K562 (cell line): ENCODE measurements at regions not wholly inside any gene's neighbourhood (a gene's known extent, or its start where the extent isn't known, plus 50 kb on each side); places are given as distances from the start of the nearest gene placed in this dataset.

Source experiments
- ATF2 ChIP-seq: sonication (generic); formaldehyde crosslinking; IDR thresholded peaks from 2 replicates; pipeline ENCODE4 v1.8.1; 2022; ENCODE audit warnings: missing genetic modification reagents
- CHAMP1 ChIP-seq: fragments of 450-650 bp; IDR thresholded peaks from 2 replicates; pipeline ENCODE4 v1.6.1; 2016; ENCODE audit warnings: mild to moderate bottlenecking
- CREB3L1 ChIP-seq: fragments of 450-650 bp; IDR thresholded peaks from 2 replicates; pipeline ENCODE4 v1.6.1; 2014; ENCODE audit warnings: low read depth, mild to moderate bottlenecking, moderate library complexity, borderline replicate concordance
- HDAC6 ChIP-seq: IDR thresholded peaks from 2 replicates; pipeline ENCODE4 v1.6.1; 2012; ENCODE audit warnings: low read depth, mild to moderate bottlenecking, control low read depth, inconsistent platforms, low read length, moderate library complexity
- IRF2 ChIP-seq: sonication (generic); formaldehyde crosslinking; IDR thresholded peaks from 2 replicates; pipeline ENCODE4 v1.8.1; 2022; ENCODE audit warnings: mild to moderate bottlenecking, missing genetic modification reagents
- KLF10 ChIP-seq: fragments of 250-450 bp; sonication (Bioruptor Pico); IDR thresholded peaks from 2 replicates; pipeline ENCODE4 v1.6.1; 2021; ENCODE audit warnings: matching md5 sums
- MBD2 ChIP-seq: sonication (generic); IDR thresholded peaks from 2 replicates; pipeline ENCODE4 v1.6.1; 2016; ENCODE audit warnings: low read depth, borderline replicate concordance
- MNT ChIP-seq, 2 experiments: fragments of 450-650 bp; conservative IDR thresholded peaks; 2 replicates each; pipeline ENCODE4 v1.6.1; 2017; ENCODE audit warnings: mild to moderate bottlenecking in 2 of 2, moderate library complexity in 2 of 2
- NEUROD1 ChIP-seq: fragments of 150-350 bp; IDR thresholded peaks from 2 replicates; pipeline ENCODE4 v1.6.1; 2014; ENCODE audit warnings: borderline replicate concordance, low read length, low read depth; ENCODE audit not compliant: partially characterized antibody
- NKRF ChIP-seq: fragments of 450-650 bp; IDR thresholded peaks from 2 replicates; pipeline ENCODE4 v1.6.1; 2016; ENCODE audit warnings: borderline replicate concordance
- SIRT6 ChIP-seq: IDR thresholded peaks from one replicate; pipeline ENCODE4 v1.6.1; 2012; ENCODE audit warnings: low read depth, mild to moderate bottlenecking, control low read depth, inconsistent platforms, low read length, moderate library complexity
- ZNF280A ChIP-seq: fragments of 450-650 bp; IDR thresholded peaks from 2 replicates; pipeline ENCODE4 v1.6.1; 2018; ENCODE audit warnings: mild to moderate bottlenecking, low read depth; ENCODE audit not compliant: partially characterized antibody
- ZNF449 ChIP-seq: fragments of 250-450 bp; sonication (Bioruptor Pico); IDR thresholded peaks from 2 replicates; pipeline ENCODE4 v1.8.0; 2022; ENCODE audit warnings: moderate library complexity, mild to moderate bottlenecking, inconsistent platforms

GRCh38 chr10:80771902-80772555 lies 234.3 kb downstream of the SH2D4B start (continued):
- 0 out of 2 replicates have a peak, but pooled peaks have one; percentile 16 for TF ChIP-seq ZNF449 (CRISPR knock-in tag)
- TF ChIP-seq NEUROD1, result peak; percentile 67
- TF ChIP-seq SIRT6, result no peak
- no peak for TF ChIP-seq ZNF280A
- TF ChIP-seq NKRF, result no peak
- TF ChIP-seq CHAMP1, result peak; percentile 84; the same call in 1 of the 2 replicates
- TF ChIP-seq KLF10 (CRISPR knock-in tag), result no peak
- TF ChIP-seq MBD2, result peak; percentile 78
- TF ChIP-seq IRF2, result no peak
- peak; percentile 44; the same call in 1 of the 2 replicates for TF ChIP-seq CREB3L1
- 0 out of 4 replicates have a peak, but pooled peaks of 1 of the 2 experiments have one; percentile 44 for TF ChIP-seq MNT (conservative IDR thresholded peaks at IDR 0.05)
- TF ChIP-seq HDAC6, result no peak
- no peak for TF ChIP-seq ATF2 (CRISPR knock-in tag)
